Putamen (tissue), 1 donor: ENCODE measurements at regions not wholly inside any gene's neighbourhood (a gene's known extent, or its start where the extent isn't known, plus 50 kb on each side); places are given as distances from the start of the nearest gene placed in this dataset.
"Not testable (repeated sequence)": the region's sequence is repeated elsewhere in the genome, so short reads cannot be mapped to it uniquely, and the experiment has no call there.

Experiments used
- DNase-seq: peaks from one replicate; pipeline ENCODE4 v3.0.0-alpha.2; 2016; ENCODE audit warnings: low spot score

- no peak for DNase-seq
Observed at GRCh38 chr14:83559721-83560120, 1970.2 kb upstream of the FLRT2 start.

- no peak for DNase-seq
Observed at GRCh38 chr14:83561261-83561660, 1968.7 kb upstream of the FLRT2 start.

- DNase-seq, result no peak
Observed at GRCh38 chr14:83566567-83566966, 1963.4 kb upstream of the FLRT2 start.

- no peak for DNase-seq
Observed at GRCh38 chr14:83568141-83568540, 1961.8 kb upstream of the FLRT2 start.

GRCh38 chr14:83575301-83575700 is 1954.6 kb upstream of the FLRT2 start:
- DNase-seq, result no peak

GRCh38 chr14:83583201-83583600 is 1946.7 kb upstream of the FLRT2 start:
- no peak for DNase-seq

GRCh38 chr14:83594874-83595273 is 1935.1 kb upstream of the FLRT2 start:
- DNase-seq, result no peak

- DNase-seq, result no peak
Observed at GRCh38 chr14:83607682-83608081, 1922.3 kb upstream of the FLRT2 start.

GRCh38 chr14:83611491-83611890 is 1918.5 kb upstream of the FLRT2 start:
- no peak for DNase-seq

- no peak for DNase-seq
Observed at GRCh38 chr14:83611906-83612390, 1918.0 kb upstream of the FLRT2 start.

GRCh38 chr14:83614956-83615355 is 1915.0 kb upstream of the FLRT2 start:
- DNase-seq, result no peak

GRCh38 chr14:83624541-83624940 is 1905.4 kb upstream of the FLRT2 start:
- no peak for DNase-seq

GRCh38 chr14:83632375-83632774 is 1897.6 kb upstream of the FLRT2 start:
- DNase-seq, result no peak

- no peak for DNase-seq
Observed at GRCh38 chr14:83638748-83639504, 1891.0 kb upstream of the FLRT2 start.

GRCh38 chr14:83639505-83639875 is 1890.5 kb upstream of the FLRT2 start:
- DNase-seq, result not testable (repeated sequence)

GRCh38 chr14:83646228-83646627 is 1883.7 kb upstream of the FLRT2 start:
- no peak for DNase-seq

- DNase-seq, result no peak
Observed at GRCh38 chr14:83660597-83660996, 1869.3 kb upstream of the FLRT2 start.

- DNase-seq, result no peak
Observed at GRCh38 chr14:83664389-83664788, 1865.6 kb upstream of the FLRT2 start.

- no peak for DNase-seq
Observed at GRCh38 chr14:83689265-83689664, 1840.7 kb upstream of the FLRT2 start.

GRCh38 chr14:83697099-83697498 is 1832.8 kb upstream of the FLRT2 start:
- no peak for DNase-seq

GRCh38 chr14:83702619-83703018 is 1827.3 kb upstream of the FLRT2 start:
- DNase-seq, result no peak

GRCh38 chr14:83706231-83706954 is 1823.6 kb upstream of the FLRT2 start:
- no peak for DNase-seq

- DNase-seq, result no peak
Observed at GRCh38 chr14:83707056-83707455, 1822.9 kb upstream of the FLRT2 start.
